Suprapubic skin (tissue), 4 donors: ENCODE measurements at regions not wholly inside any gene's neighbourhood (a gene's known extent, or its start where the extent isn't known, plus 50 kb on each side); places are given as distances from the start of the nearest gene placed in this dataset.
"Not testable (repeated sequence)": the region's sequence is repeated elsewhere in the genome, so short reads cannot be mapped to it uniquely, and the experiment has no call there.

Experiments used
- DNase-seq, 2 donors: peaks; one replicate each; pipeline ENCODE4 v3.0.0-alpha.2; 2019; ENCODE audit warnings: low spot score in 2 of 2
- H3K27ac ChIP-seq: fragments of 200-600 bp; sonication (generic); one replicate; pipeline ENCODE4 v1.5.1; 2019
- H3K27me3 ChIP-seq: fragments of 200-600 bp; sonication (generic); one replicate; pipeline ENCODE4 v1.5.1; 2019
- H3K36me3 ChIP-seq: fragments of 200-600 bp; sonication (generic); one replicate; pipeline ENCODE4 v1.5.1; 2019
- H3K4me1 ChIP-seq: fragments of 200-600 bp; sonication (generic); one replicate; pipeline ENCODE4 v1.5.1; 2019
- H3K4me3 ChIP-seq: fragments of 200-600 bp; sonication (generic); one replicate; pipeline ENCODE4 v1.5.1; 2019; ENCODE audit warnings: mild to moderate bottlenecking
- H3K9me3 ChIP-seq: fragments of 200-600 bp; sonication (generic); one replicate; pipeline ENCODE4 v1.5.1; 2019
- CTCF ChIP-seq, 2 donors: fragments of 200-600 bp in 1 of 2; fragments of 450-650 bp in 1 of 2; sonication (generic) in 1 of 2; IDR thresholded peaks; one replicate each; pipeline ENCODE4 v1.5.1; 2016 to 2019; ENCODE audit warnings: antibody characterized with exemption in 2 of 2, mild to moderate bottlenecking in 1 of 2, moderate library complexity in 1 of 2
- EP300 ChIP-seq: sonication (generic); formaldehyde crosslinking; IDR thresholded peaks from one replicate; pipeline ENCODE4 v1.6.1; 2017; ENCODE audit warnings: antibody characterized with exemption
- POLR2A ChIP-seq, 2 donors: fragments of 450-650 bp; IDR thresholded peaks; one replicate each; pipeline ENCODE4 v1.6.1; 2017; ENCODE audit warnings: antibody characterized with exemption in 2 of 2, mild to moderate bottlenecking in 2 of 2, moderate library complexity in 2 of 2
- POLR2AphosphoS5 ChIP-seq, 3 donors: sonication (generic); formaldehyde crosslinking; IDR thresholded peaks; one replicate each; pipeline ENCODE4 v1.6.1; 2017; ENCODE audit warnings: antibody characterized with exemption in 3 of 3
- WGBS: methylation state at CpG from one replicate; pipeline ENCODE4 v1.1.5; 2018; 5-methylcytosine and 5-hydroxymethylcytosine counted together

DNA sequence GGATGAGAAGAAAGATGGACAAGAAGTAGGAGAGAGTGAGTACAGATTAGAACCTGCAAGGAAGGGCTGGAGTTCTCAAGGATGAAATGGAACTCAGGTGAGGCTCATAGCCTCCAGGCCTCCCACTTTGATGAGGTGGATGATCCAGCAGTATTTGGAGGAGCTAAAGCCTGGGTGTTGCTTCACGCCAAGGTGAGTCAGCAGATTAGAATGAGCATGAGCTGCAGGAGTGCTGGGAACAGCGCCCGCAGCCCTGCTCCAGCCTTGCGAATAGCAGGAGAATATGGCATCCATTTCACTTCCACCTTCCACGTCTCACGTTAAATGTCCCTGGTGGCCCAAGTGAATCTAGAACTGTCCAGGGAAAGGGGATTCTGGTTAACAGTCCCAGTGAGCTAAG lies 94.4 kb upstream of the CPHXL start:
- Histone ChIP-seq H3K4me1 (no peaks in the 10 kb centered on the region), H3K27me3 (no peaks in the 10 kb centered on the region), H3K4me3 (no peak overlapping the region), H3K27ac (no peak overlapping the region), H3K36me3 (no peaks in the 10 kb centered on the region), H3K9me3 (no peaks in the 10 kb centered on the region)
- no peak for DNase-seq
- TF ChIP-seq EP300 (no peak), POLR2AphosphoS5 (IDR thresholded peaks at IDR 0.05) (no peak), CTCF (IDR thresholded peaks at IDR 0.05) (no peak), POLR2A (IDR thresholded peaks at IDR 0.05) (no peak)
- WGBS: 86% methylated on average over 6 of the region's 6 CpGs

DNA sequence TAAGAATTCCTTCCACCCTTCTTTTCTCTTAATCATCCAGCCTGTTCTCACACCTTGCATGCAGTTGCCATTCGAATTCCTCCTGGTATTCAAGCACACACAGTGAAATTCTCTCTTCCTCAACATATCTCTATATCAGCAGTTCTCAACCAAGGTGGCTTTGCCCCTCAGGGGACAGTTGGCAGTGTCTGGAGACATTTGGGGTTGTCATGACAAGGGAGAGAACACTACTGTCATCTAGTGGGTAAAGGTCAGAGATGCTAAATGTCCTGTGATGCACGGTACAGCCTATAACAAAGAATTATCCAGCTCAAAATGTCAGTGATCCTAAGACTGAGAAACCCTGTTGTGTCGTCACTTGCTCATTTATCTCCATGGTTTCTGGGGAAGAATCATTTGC lies 94.8 kb upstream of the CPHXL start:
- WGBS: 61% methylated on average over 3 of the region's 3 CpGs
- Histone ChIP-seq H3K27me3 (no peaks in the 10 kb centered on the region), H3K9me3 (no peaks in the 10 kb centered on the region), H3K36me3 (no peaks in the 10 kb centered on the region), H3K4me1 (no peaks in the 10 kb centered on the region), H3K27ac (no peak overlapping the region), H3K4me3 (no peak overlapping the region)
- DNase-seq: no peak
- no peak for TF ChIP-seq POLR2AphosphoS5 (IDR thresholded peaks at IDR 0.05)
- no peak for TF ChIP-seq EP300
- no peak for TF ChIP-seq POLR2A (IDR thresholded peaks at IDR 0.05)
- TF ChIP-seq CTCF (IDR thresholded peaks at IDR 0.05): no peak

DNA sequence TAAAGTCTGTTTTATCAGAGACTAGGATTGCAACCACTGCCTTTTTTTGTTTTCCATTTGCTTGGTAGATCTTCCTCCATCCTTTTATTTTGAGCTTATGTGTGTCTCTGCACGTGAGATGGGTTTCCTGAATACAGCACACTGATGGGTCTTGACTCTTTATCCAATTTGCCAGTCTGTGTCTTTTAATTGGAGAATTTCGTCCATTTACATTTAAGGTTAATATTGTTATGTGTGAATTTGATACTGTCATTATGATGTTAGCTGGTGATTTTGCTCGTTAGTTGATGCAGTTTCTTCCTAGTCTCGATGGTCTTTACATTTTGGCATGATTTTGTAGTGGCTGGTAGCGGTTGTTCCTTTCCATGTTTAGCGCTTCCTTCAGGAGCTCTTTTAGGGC lies 99.5 kb upstream of the CPHXL start:
- H3K36me3 ChIP-seq, H3K4me1 ChIP-seq, DNase-seq, H3K4me3 ChIP-seq, H3K27me3 ChIP-seq, H3K27ac ChIP-seq, H3K9me3 ChIP-seq: not testable (repeated sequence)
- 84% methylated on average over 6 of the region's 6 CpGs for WGBS

DNA sequence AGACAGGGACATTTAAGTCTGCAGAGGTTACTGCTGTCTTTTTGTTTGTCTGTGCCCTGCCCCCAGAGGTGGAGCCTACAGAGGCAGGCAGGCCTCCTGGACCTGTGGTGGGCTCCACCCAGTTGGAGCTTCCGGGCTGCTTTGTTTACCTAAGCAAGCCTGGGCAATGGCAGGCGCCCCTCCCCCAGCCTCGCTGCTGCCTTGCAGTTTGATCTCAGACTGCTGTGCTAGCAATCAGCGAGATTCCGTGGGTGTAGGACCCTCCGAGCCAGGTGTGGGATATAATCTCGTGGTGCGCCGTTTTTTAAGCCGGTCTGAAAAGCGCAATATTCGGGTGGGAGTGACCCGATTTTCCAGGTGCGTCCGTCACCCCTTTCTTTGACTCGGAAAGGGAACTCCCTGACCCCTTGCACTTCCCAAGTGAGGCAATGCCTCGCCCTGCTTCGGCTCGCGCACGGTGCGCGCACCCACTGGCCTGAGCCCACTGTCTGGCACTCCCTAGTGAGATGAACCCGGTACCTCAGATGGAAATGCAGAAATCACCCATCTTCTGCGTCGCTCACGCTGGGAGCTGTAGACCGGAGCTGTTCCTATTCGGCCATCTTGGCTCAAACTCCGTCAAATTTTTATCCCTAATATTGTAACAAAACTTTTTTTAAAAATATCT lies 101.2 kb upstream of the CPHXL start:
- not testable (repeated sequence) for H3K9me3 ChIP-seq, H3K27me3 ChIP-seq, DNase-seq, H3K4me1 ChIP-seq, H3K4me3 ChIP-seq, H3K27ac ChIP-seq, H3K36me3 ChIP-seq
- 90% methylated on average over 20 of the region's 30 CpGs for WGBS

- not testable (repeated sequence) for H3K27me3 ChIP-seq, DNase-seq, H3K4me1 ChIP-seq, H3K9me3 ChIP-seq, H3K36me3 ChIP-seq, H3K4me3 ChIP-seq, H3K27ac ChIP-seq
- 94% methylated on average over 2 of the region's 2 CpGs for WGBS
These were observed 107.1 kb upstream of the CPHXL start for GRCh38 chr16:75833385-75833784.

DNA sequence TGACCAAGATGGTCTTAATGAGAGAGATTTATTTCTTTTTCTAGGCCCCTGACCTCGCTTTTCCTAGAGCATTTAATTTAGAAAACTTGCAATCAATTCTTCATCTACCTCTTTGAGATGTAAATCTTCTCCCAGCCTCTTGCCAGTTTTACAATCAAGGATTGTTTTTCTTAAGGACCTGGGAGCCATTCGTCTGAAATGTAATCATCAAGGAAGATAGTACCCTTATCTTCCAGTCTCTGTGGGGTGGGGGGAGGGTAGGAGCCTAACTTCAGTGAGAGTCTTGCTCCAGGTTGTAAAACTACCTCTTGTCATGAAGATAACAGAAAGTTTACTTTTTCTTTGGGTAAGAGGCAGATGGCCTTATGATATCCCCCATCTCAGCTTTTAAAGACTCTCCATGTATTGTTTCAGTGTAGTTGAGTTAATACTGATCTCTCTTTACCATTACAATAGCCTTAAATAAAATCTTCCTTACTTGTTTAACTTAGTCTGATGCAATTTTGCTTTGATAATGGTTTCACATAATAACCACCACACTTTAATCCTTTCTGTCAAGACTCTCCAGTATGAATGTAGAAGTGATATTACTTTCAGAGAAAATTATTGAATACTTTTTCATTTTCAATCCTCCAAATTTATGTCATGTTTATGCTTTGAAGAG lies 110.2 kb upstream of the CPHXL start:
- Histone ChIP-seq H3K9me3 (no peaks in the 10 kb centered on the region), H3K4me3 (no peak overlapping the region), H3K27ac (no peak overlapping the region), H3K4me1 (no peaks in the 10 kb centered on the region), H3K36me3 (no peaks in the 10 kb centered on the region), H3K27me3 (no peaks in the 10 kb centered on the region)
- no peak for TF ChIP-seq CTCF (IDR thresholded peaks at IDR 0.05)
- no peak for TF ChIP-seq EP300
- no peak for TF ChIP-seq POLR2A (IDR thresholded peaks at IDR 0.05)
- no peak for TF ChIP-seq POLR2AphosphoS5 (IDR thresholded peaks at IDR 0.05)
- no peak for DNase-seq
- WGBS: 28% methylated on average over 2 of the region's 2 CpGs

GRCh38 chr16:75837264-75837663 lies 111.0 kb upstream of the CPHXL start:
- no peak for TF ChIP-seq POLR2A (IDR thresholded peaks at IDR 0.05)
- no peak for TF ChIP-seq CTCF (IDR thresholded peaks at IDR 0.05)
- TF ChIP-seq EP300: no peak
- TF ChIP-seq POLR2AphosphoS5 (IDR thresholded peaks at IDR 0.05): no peak
- Histone ChIP-seq H3K9me3 (no peaks in the 10 kb centered on the region), H3K27me3 (no peaks in the 10 kb centered on the region), H3K4me1 (no peaks in the 10 kb centered on the region), H3K4me3 (no peak overlapping the region), H3K36me3 (no peaks in the 10 kb centered on the region), H3K27ac (no peak overlapping the region)
- no peak for DNase-seq
- WGBS: 51% methylated on average over 2 of the region's 2 CpGs
